GM23248 (cell line): ENCODE measurements at regions not wholly inside any gene's neighbourhood (a gene's known extent, or its start where the extent isn't known, plus 50 kb on each side); places are given as distances from the start of the nearest gene placed in this dataset.

Source experiments
- DNase-seq: peaks from one replicate; pipeline ENCODE4 v3.0.0-alpha.2; 2015
- H2AFZ ChIP-seq: fragments of 200-600 bp; sonication (generic); 2 replicates; pipeline ENCODE4 v1.6.1; 2016; ENCODE audit warnings: antibody characterized with exemption
- H3F3A ChIP-seq: fragments of 200-600 bp; sonication (generic); 2 replicates; pipeline ENCODE4 v1.6.1; 2016; ENCODE audit warnings: mild to moderate bottlenecking, antibody characterized with exemption, mixed run types; ENCODE audit not compliant: insufficient read depth
- H3K27ac ChIP-seq: fragments of 200-600 bp; sonication (generic); 2 replicates; pipeline ENCODE4 v1.5.1; 2016; ENCODE audit warnings: mild to moderate bottlenecking
- H3K27me3 ChIP-seq: fragments of 200-600 bp; sonication (generic); replicated peaks from 2 replicates; pipeline ENCODE4 v1.6.1; 2016; ENCODE audit warnings: mild to moderate bottlenecking; ENCODE audit not compliant: insufficient read depth
- H3K36me3 ChIP-seq: fragments of 200-600 bp; sonication (generic); 2 replicates; pipeline ENCODE4 v1.6.1; 2016; ENCODE audit warnings: low read depth, mild to moderate bottlenecking
- H3K4me1 ChIP-seq: fragments of 200-600 bp; sonication (generic); 2 replicates; pipeline ENCODE4 v1.6.1; 2016; ENCODE audit warnings: mild to moderate bottlenecking; ENCODE audit not compliant: insufficient read depth
- H3K4me2 ChIP-seq: fragments of 200-600 bp; sonication (generic); one replicate; pipeline ENCODE4 v1.6.1; 2016; ENCODE audit warnings: mild to moderate bottlenecking; ENCODE audit not compliant: unreplicated experiment
- H3K4me3 ChIP-seq: fragments of 200-600 bp; sonication (generic); 2 replicates; pipeline ENCODE4 v1.5.1; 2016; ENCODE audit warnings: mild to moderate bottlenecking
- H3K79me2 ChIP-seq: fragments of 200-600 bp; sonication (generic); 2 replicates; pipeline ENCODE4 v1.6.1; 2016; ENCODE audit warnings: mild to moderate bottlenecking; ENCODE audit not compliant: insufficient read depth
- H3K9ac ChIP-seq: fragments of 200-600 bp; sonication (generic); 2 replicates; pipeline ENCODE4 v1.6.1; 2016; ENCODE audit warnings: mild to moderate bottlenecking
- H3K9me2 ChIP-seq: fragments of 200-600 bp; sonication (generic); 2 replicates; pipeline ENCODE4 v1.6.1; 2016; ENCODE audit warnings: mixed run types, mild to moderate bottlenecking, moderate library complexity; ENCODE audit not compliant: insufficient read depth
- H3K9me3 ChIP-seq: fragments of 200-600 bp; sonication (generic); one replicate; pipeline ENCODE4 v1.6.1; 2017; ENCODE audit warnings: low read depth
- H4K20me1 ChIP-seq: fragments of 200-600 bp; sonication (generic); 2 replicates; pipeline ENCODE4 v1.6.0; 2016; ENCODE audit not compliant: insufficient read depth
- EZH2 ChIP-seq: fragments of 200-600 bp; sonication (generic); IDR thresholded peaks from 2 replicates; pipeline ENCODE4 v1.6.1; 2018; ENCODE audit warnings: antibody characterized with exemption, mild to moderate bottlenecking; ENCODE audit not compliant: insufficient read depth, poor library complexity, severe bottlenecking
- EZH2phosphoT487 ChIP-seq: fragments of 200-600 bp; sonication (generic); IDR thresholded peaks from 2 replicates; pipeline ENCODE4 v1.6.1; 2018; ENCODE audit warnings: antibody characterized with exemption, moderate library complexity, mild to moderate bottlenecking, low read depth; ENCODE audit not compliant: insufficient read depth
- WGBS, 2 experiments: methylation state at CpG; one replicate each; pipeline ENCODE4 v1.1.6; 2015 to 2017; ENCODE audit warnings: low lambda C conversion rate in 2 of 2, low coverage in 1 of 2; ENCODE audit errors: missing lambda C conversion rate in 2 of 2; 5-methylcytosine and 5-hydroxymethylcytosine counted together
- in situ Hi-C: fragments of 300-500 bp; cut with MboI; formaldehyde crosslinking; loops from 2 replicates; pipeline ENCODE4 v1.15.0; 2020

GRCh38 chr3:127392156-127392490 lies 104.3 kb upstream of the PRR20G start:
- in situ Hi-C loops = no loop called here

GRCh38 chr3:127391436-127392155 lies 103.8 kb upstream of the PRR20G start:
- H3K79me2 ChIP-seq = no peaks in the 10 kb centered on the region
- H3F3A ChIP-seq = no peaks in the 10 kb centered on the region
- H3K4me3 ChIP-seq = no peak overlapping the region
- H3K9me3 ChIP-seq = no peaks in the 10 kb centered on the region
- WGBS, 2 experiments = 56 to 57% methylated on average over 10 to 14 of the region's 14 CpGs
- DNase-seq = no peak
- peaks cover 34% of the 10 kb centered on the region for H3K27me3 ChIP-seq
- no peak for TF ChIP-seq EZH2phosphoT487
- TF ChIP-seq EZH2 = no peak
- no peaks in the 10 kb centered on the region for H4K20me1 ChIP-seq
- H3K4me2 ChIP-seq = no peak overlapping the region
- H3K36me3 ChIP-seq = no peaks in the 10 kb centered on the region
- no peak overlapping the region for H3K27ac ChIP-seq
- no peaks in the 10 kb centered on the region for H3K4me1 ChIP-seq
- no peak overlapping the region for H2AFZ ChIP-seq
- H3K9me2 ChIP-seq = no peaks in the 10 kb centered on the region
- in situ Hi-C loops = no loop called here
- no peak overlapping the region for H3K9ac ChIP-seq

More at GRCh38 chr3:127392156-127392490, 104.3 kb upstream of the PRR20G start:
- no peaks in the 10 kb centered on the region for H3K9me2 ChIP-seq
- H2AFZ ChIP-seq = no peak overlapping the region
- H3K79me2 ChIP-seq = no peaks in the 10 kb centered on the region
- 50 to 56% methylated on average over 7 to 8 of the region's 8 CpGs for WGBS, 2 experiments
- H3K27ac ChIP-seq = no peak overlapping the region
- no peak overlapping the region for H3K4me2 ChIP-seq
- no peak overlapping the region for H3K9ac ChIP-seq
- H3K4me1 ChIP-seq = no peaks in the 10 kb centered on the region
- no peaks in the 10 kb centered on the region for H3K36me3 ChIP-seq
- DNase-seq = no peak
- H3F3A ChIP-seq = no peaks in the 10 kb centered on the region
- TF ChIP-seq EZH2 = no peak
- no peak for TF ChIP-seq EZH2phosphoT487
- peaks cover 39% of the 10 kb centered on the region for H3K27me3 ChIP-seq
- H3K9me3 ChIP-seq = no peaks in the 10 kb centered on the region
- no peaks in the 10 kb centered on the region for H4K20me1 ChIP-seq
- H3K4me3 ChIP-seq = no peak overlapping the region

- Histone ChIP-seq H3F3A (no peaks in the 10 kb centered on the region), H3K9ac (no peak overlapping the region), H3K4me1 (no peaks in the 10 kb centered on the region), H3K27me3 (peaks cover 31% of the 10 kb centered on the region), H3K27ac (no peak overlapping the region), H3K4me3 (no peak overlapping the region), H3K9me2 (no peaks in the 10 kb centered on the region), H2AFZ (no peak overlapping the region), H3K36me3 (no peaks in the 10 kb centered on the region), H4K20me1 (no peaks in the 10 kb centered on the region), H3K79me2 (no peaks in the 10 kb centered on the region), H3K9me3 (no peaks in the 10 kb centered on the region), H3K4me2 (no peak overlapping the region)
- in situ Hi-C loops = no loop called here
- DNase-seq = no peak
- 59 to 61% methylated on average over 12 to 15 of the region's 15 CpGs for WGBS, 2 experiments
- TF ChIP-seq EZH2phosphoT487 (no peak), EZH2 (no peak)
These were observed 102.6 kb upstream of the PRR20G start for GRCh38 chr3:127390365-127391025.

GRCh38 chr3:127389913-127390312 lies 102.1 kb upstream of the PRR20G start:
- H3K36me3 ChIP-seq = no peaks in the 10 kb centered on the region
- no peak overlapping the region for H3K4me2 ChIP-seq
- H3K9me3 ChIP-seq = no peaks in the 10 kb centered on the region
- no peak for TF ChIP-seq EZH2
- no peak for TF ChIP-seq EZH2phosphoT487
- no peak overlapping the region for H3K9ac ChIP-seq
- in situ Hi-C loops = no loop called here
- no peaks in the 10 kb centered on the region for H3K79me2 ChIP-seq
- H3K27ac ChIP-seq = no peak overlapping the region
- WGBS, 2 experiments = 56 to 68% methylated on average over 2 of the region's 2 CpGs
- DNase-seq = no peak
- H3K4me1 ChIP-seq = no peaks in the 10 kb centered on the region
- H4K20me1 ChIP-seq = no peaks in the 10 kb centered on the region
- H3K9me2 ChIP-seq = no peaks in the 10 kb centered on the region
- no peak overlapping the region for H2AFZ ChIP-seq
- H3K27me3 ChIP-seq = peaks cover 27% of the 10 kb centered on the region
- no peaks in the 10 kb centered on the region for H3F3A ChIP-seq
- H3K4me3 ChIP-seq = no peak overlapping the region
